Spinal cord (tissue), 9 donors: ENCODE measurements at regions not wholly inside any gene's neighbourhood (a gene's known extent, or its start where the extent isn't known, plus 50 kb on each side); places are given as distances from the start of the nearest gene placed in this dataset.

Source experiments
- DNase-seq, 6 donors: peaks; one replicate each; pipeline versions ENCODE4 v3.0.0 to v3.0.0-alpha.2; 2013 to 2015; ENCODE audit warnings: low spot score in 6 of 6, low read depth in 4 of 6
- H3K27ac ChIP-seq: one replicate; pipeline ENCODE4 v1.5.1; 2013; ENCODE audit warnings: low read depth, low read length, control low read depth
- H3K27me3 ChIP-seq: one replicate; pipeline ENCODE4 v1.6.1; 2013; ENCODE audit warnings: low read length; ENCODE audit not compliant: control insufficient read depth, insufficient read depth
- H3K36me3 ChIP-seq: one replicate; pipeline ENCODE4 v1.6.1; 2013; ENCODE audit warnings: low read length; ENCODE audit not compliant: control insufficient read depth, insufficient read depth
- H3K4me1 ChIP-seq: one replicate; pipeline ENCODE4 v1.6.1; 2013; ENCODE audit warnings: low read length; ENCODE audit not compliant: control insufficient read depth, insufficient read depth
- H3K4me3 ChIP-seq: one replicate; pipeline ENCODE4 v1.5.1; 2013; ENCODE audit warnings: low read depth, low read length, control low read depth
- H3K9me3 ChIP-seq: one replicate; pipeline ENCODE4 v1.6.1; 2013; ENCODE audit warnings: low read length; ENCODE audit not compliant: control insufficient read depth, insufficient read depth
- WGBS: methylation state at CpG from one replicate; pipeline ENCODE4 v1.1.5; 2013; ENCODE audit warnings: missing lambda C conversion rate; ENCODE audit not compliant: insufficient coverage; 5-methylcytosine and 5-hydroxymethylcytosine counted together
- donor health status: healthy.

- no peak overlapping the region for H3K27ac ChIP-seq
- no peaks in the 10 kb centered on the region for H3K9me3 ChIP-seq
- H3K27me3 ChIP-seq = no peaks in the 10 kb centered on the region
- H3K4me1 ChIP-seq = peaks cover 4% of the 10 kb centered on the region
- WGBS = 82% methylated on average over 1 of the region's 1 CpG
- H3K36me3 ChIP-seq = no peaks in the 10 kb centered on the region
- H3K4me3 ChIP-seq = no peak overlapping the region
- DNase-seq = no peak
Observed at GRCh38 chr13:44171156-44171555, 202.5 kb upstream of the SERP2 start.

- H3K4me1 ChIP-seq = peaks cover 4% of the 10 kb centered on the region
- no peak overlapping the region for H3K27ac ChIP-seq
- no peaks in the 10 kb centered on the region for H3K9me3 ChIP-seq
- no peaks in the 10 kb centered on the region for H3K27me3 ChIP-seq
- no peaks in the 10 kb centered on the region for H3K36me3 ChIP-seq
- DNase-seq = no peak
- H3K4me3 ChIP-seq = no peak overlapping the region
Observed at GRCh38 chr13:44171861-44172260, 201.8 kb upstream of the SERP2 start.

- no peak for DNase-seq
- no peaks in the 10 kb centered on the region for H3K36me3 ChIP-seq
- no peaks in the 10 kb centered on the region for H3K9me3 ChIP-seq
- peaks cover 4% of the 10 kb centered on the region for H3K4me1 ChIP-seq
- H3K27me3 ChIP-seq = no peaks in the 10 kb centered on the region
- H3K27ac ChIP-seq = no peak overlapping the region
- 86% methylated on average over 1 of the region's 4 CpGs for WGBS
- no peak overlapping the region for H3K4me3 ChIP-seq
Observed at GRCh38 chr13:44172281-44172810, 201.3 kb upstream of the SERP2 start.

- 43% methylated on average over 1 of the region's 3 CpGs for WGBS
- H3K36me3 ChIP-seq = no peaks in the 10 kb centered on the region
- no peaks in the 10 kb centered on the region for H3K9me3 ChIP-seq
- H3K4me1 ChIP-seq = peaks cover 4% of the 10 kb centered on the region
- no peaks in the 10 kb centered on the region for H3K27me3 ChIP-seq
- H3K4me3 ChIP-seq = no peak overlapping the region
- no peak for DNase-seq
- no peak overlapping the region for H3K27ac ChIP-seq
Observed at GRCh38 chr13:44174769-44175425, 198.7 kb upstream of the SERP2 start.

- DNase-seq = no peak
- Histone ChIP-seq H3K4me3 (no peak overlapping the region), H3K27ac (no peak overlapping the region)
Observed at GRCh38 chr13:44176173-44176572, 197.5 kb upstream of the SERP2 start.

GRCh38 chr13:44180876-44181536 lies 192.6 kb upstream of the SERP2 start:
- Histone ChIP-seq H3K4me1 (no peaks in the 10 kb centered on the region), H3K27me3 (no peaks in the 10 kb centered on the region), H3K9me3 (no peaks in the 10 kb centered on the region), H3K36me3 (no peaks in the 10 kb centered on the region), H3K4me3 (no peak overlapping the region), H3K27ac (no peak overlapping the region)
- WGBS = 99% methylated on average over 6 of the region's 8 CpGs
- no peak for DNase-seq

More at GRCh38 chr13:44176173-44176572, 197.5 kb upstream of the SERP2 start:
- WGBS = no CpG with 5 or more reads among the region's 1 CpG
- Histone ChIP-seq H3K27me3 (no peaks in the 10 kb centered on the region), H3K4me1 (peaks cover 4% of the 10 kb centered on the region), H3K9me3 (no peaks in the 10 kb centered on the region), H3K36me3 (no peaks in the 10 kb centered on the region)

GRCh38 chr13:44181931-44182330 lies 191.7 kb upstream of the SERP2 start:
- WGBS = 100% methylated on average over 1 of the region's 2 CpGs
- Histone ChIP-seq H3K9me3 (no peaks in the 10 kb centered on the region), H3K4me3 (no peak overlapping the region), H3K27ac (no peak overlapping the region), H3K36me3 (no peaks in the 10 kb centered on the region), H3K27me3 (no peaks in the 10 kb centered on the region), H3K4me1 (no peaks in the 10 kb centered on the region)
- no peak for DNase-seq

- no CpG with 5 or more reads among the region's 1 CpG for WGBS
- H3K36me3 ChIP-seq = no peaks in the 10 kb centered on the region
- no peak overlapping the region for H3K27ac ChIP-seq
- no peaks in the 10 kb centered on the region for H3K27me3 ChIP-seq
- H3K4me3 ChIP-seq = no peak overlapping the region
- no peaks in the 10 kb centered on the region for H3K4me1 ChIP-seq
- no peaks in the 10 kb centered on the region for H3K9me3 ChIP-seq
- no peak for DNase-seq
Observed at GRCh38 chr13:44184740-44185139, 188.9 kb upstream of the SERP2 start.

GRCh38 chr13:44188257-44188656 lies 185.4 kb upstream of the SERP2 start:
- H3K4me1 ChIP-seq = no peaks in the 10 kb centered on the region
- 78% methylated on average over 2 of the region's 2 CpGs for WGBS

GRCh38 chr13:44189085-44189484 lies 184.5 kb upstream of the SERP2 start:
- Histone ChIP-seq H3K27me3 (no peaks in the 10 kb centered on the region), H3K36me3 (no peaks in the 10 kb centered on the region), H3K4me1 (no peaks in the 10 kb centered on the region), H3K4me3 (no peak overlapping the region), H3K9me3 (no peaks in the 10 kb centered on the region), H3K27ac (no peak overlapping the region)
- DNase-seq = no peak
- WGBS = no CpG with 5 or more reads among the region's 1 CpG

More at GRCh38 chr13:44188257-44188656, 185.4 kb upstream of the SERP2 start:
- no peak overlapping the region for H3K4me3 ChIP-seq
- no peak for DNase-seq
- H3K36me3 ChIP-seq = no peaks in the 10 kb centered on the region
- no peak overlapping the region for H3K27ac ChIP-seq
- no peaks in the 10 kb centered on the region for H3K27me3 ChIP-seq
- no peaks in the 10 kb centered on the region for H3K9me3 ChIP-seq
